H1 (cell line): ENCODE measurements at regions not wholly inside any gene's neighbourhood (a gene's known extent, or its start where the extent isn't known, plus 50 kb on each side); places are given as distances from the start of the nearest gene placed in this dataset.

Source experiments
- CTCF ChIA-PET: fragments of 300-600 bp; sonication (Branson Sonifier 250); formaldehyde crosslinking; loops from one replicate; lab custom pipeline; 2021; ENCODE audit not compliant: partially characterized antibody; lab: Charles Lee
- POLR2A ChIA-PET: fragments of 300-600 bp; sonication (Branson Sonifier 250); formaldehyde crosslinking; loops from one replicate; lab custom pipeline; 2021; ENCODE audit warnings: inconsistent platforms; ENCODE audit not compliant: partially characterized antibody; lab: Charles Lee
- DNase-seq, 2 experiments: peaks; one replicate each; pipeline versions ENCODE4 v3.0.0 to v3.0.0-alpha.2; 2010 to 2022; ENCODE audit warnings: low spot score in 2 of 2, low read depth in 1 of 2, mixed read lengths in 1 of 2
- FAIRE-seq: peaks from 2 replicates; lab custom pipeline; 2011; peaks lifted over from hg19 to GRCh38; lab: Jason Lieb, UNC
- H2AFZ ChIP-seq: 2 replicates; pipeline ENCODE4 v1.8.1; 2012; ENCODE audit warnings: low read length, inconsistent platforms
- H2AK5ac ChIP-seq: 2 replicates; pipeline ENCODE4 v1.6.1; 2013; ENCODE audit warnings: low read depth, low read length
- H2BK120ac ChIP-seq: replicated peaks from 2 replicates; pipeline ENCODE3; 2013; ENCODE audit warnings: low read depth, low read length, inconsistent platforms
- H2BK12ac ChIP-seq: 2 replicates; pipeline ENCODE4 v1.6.1; 2013; ENCODE audit warnings: low read depth, low read length
- H2BK15ac ChIP-seq: 2 replicates; pipeline ENCODE4 v1.6.1; 2013; ENCODE audit warnings: low read length
- H2BK20ac ChIP-seq: 2 replicates; pipeline ENCODE4 v1.6.1; 2013; ENCODE audit warnings: low read length
- H2BK5ac ChIP-seq: 2 replicates; pipeline ENCODE4 v1.6.1; 2013; ENCODE audit warnings: low read depth, low read length
- H3K14ac ChIP-seq: 2 replicates; pipeline ENCODE4 v1.6.1; 2013; ENCODE audit warnings: inconsistent platforms; ENCODE audit not compliant: insufficient read length
- H3K18ac ChIP-seq: 2 replicates; pipeline ENCODE4 v1.6.1; 2013; ENCODE audit warnings: low read length; ENCODE audit errors: extremely low read depth
- H3K23ac ChIP-seq: 2 replicates; pipeline ENCODE4 v1.6.1; 2013; ENCODE audit warnings: inconsistent platforms; ENCODE audit not compliant: insufficient read length
- H3K23me2 ChIP-seq: 2 replicates; pipeline ENCODE4 v1.6.1; 2013; ENCODE audit warnings: low read depth, low read length
- H3K27ac ChIP-seq: 2 replicates; pipeline ENCODE4 v1.6.1; 2011; ENCODE audit warnings: low read depth, low read length, inconsistent platforms
- H3K27me3 ChIP-seq, 4 experiments: replicated peaks in 1 of 4; 1 replicate in 1 of 4; 2 replicates in 3 of 4; pipeline versions ENCODE4 v1.6.1 to v1.8.1; 2011 to 2013; ENCODE audit warnings: low read length in 3 of 4, mild to moderate bottlenecking in 3 of 4, inconsistent platforms in 2 of 4, mixed read lengths in 2 of 4, moderate library complexity in 1 of 4; ENCODE audit not compliant: control insufficient read depth in 3 of 4, insufficient read depth in 3 of 4; ENCODE audit errors: extremely low read depth in 1 of 4
- H3K36me3 ChIP-seq, 4 experiments: 2 replicates each; pipeline versions ENCODE4 v1.6.1 to v1.8.1; 2011 to 2013; ENCODE audit warnings: mild to moderate bottlenecking in 4 of 4, low read length in 3 of 4, moderate library complexity in 2 of 4, control low read depth in 1 of 4, inconsistent platforms in 1 of 4; ENCODE audit not compliant: insufficient read depth in 4 of 4, control insufficient read depth in 2 of 4
- H3K4ac ChIP-seq: replicated peaks from 2 replicates; pipeline ENCODE3; 2013; ENCODE audit warnings: low read length, low read depth, mixed read lengths, inconsistent platforms; ENCODE audit not compliant: insufficient read length
- H3K4me1 ChIP-seq, 4 experiments: replicated peaks in 1 of 4; 1 replicate in 1 of 4; 2 replicates in 3 of 4; pipeline versions ENCODE4 v1.6.1 to v1.8.1; 2011 to 2013; ENCODE audit warnings: low read length in 3 of 4, inconsistent platforms in 2 of 4, mixed read lengths in 1 of 4; ENCODE audit not compliant: insufficient read depth in 4 of 4, control insufficient read depth in 3 of 4
- H3K4me2 ChIP-seq, 2 experiments: 2 replicates each; pipeline versions ENCODE4 v1.6.1 to v1.8.1; 2011 to 2013; ENCODE audit warnings: low read depth in 2 of 2, low read length in 2 of 2, control low read depth in 1 of 2, inconsistent platforms in 1 of 2, mild to moderate bottlenecking in 1 of 2; ENCODE audit not compliant: insufficient read depth in 1 of 2
- H3K4me3 ChIP-seq, 4 experiments: fragments of 200-600, 300-600 bp in 1 of 4; sonication (generic), shearing (Covaris generic), sonication (Bioruptor Twin) in 1 of 4; 2 replicates each; pipeline versions ENCODE4 v1.5.1 to v1.8.1; 2011 to 2016; ENCODE audit warnings: low read length in 4 of 4, low read depth in 3 of 4, control low read depth in 2 of 4, inconsistent platforms in 2 of 4, mild to moderate bottlenecking in 2 of 4, mixed read lengths in 1 of 4, moderate library complexity in 1 of 4; ENCODE audit not compliant: insufficient read depth in 2 of 4; ENCODE audit errors: extremely low read depth in 1 of 4
- H3K56ac ChIP-seq: replicated peaks from 2 replicates; pipeline ENCODE3; 2013; ENCODE audit warnings: low read depth, mild to moderate bottlenecking, mixed read lengths, low read length, inconsistent platforms; ENCODE audit not compliant: insufficient read length
- H3K79me1 ChIP-seq: 2 replicates; pipeline ENCODE4 v1.6.1; 2013; ENCODE audit warnings: low read depth, low read length, control low read depth
- H3K79me2 ChIP-seq, 2 experiments: 2 replicates each; pipeline versions ENCODE4 v1.6.1 to v1.8.1; 2012 to 2013; ENCODE audit warnings: low read length in 2 of 2, mild to moderate bottlenecking in 2 of 2, inconsistent platforms in 1 of 2; ENCODE audit not compliant: insufficient read depth in 2 of 2, control insufficient read depth in 1 of 2
- H3K9ac ChIP-seq, 4 experiments: replicated peaks in 1 of 4; 1 replicate in 1 of 4; 2 replicates in 3 of 4; pipeline versions ENCODE4 v1.6.1 to v1.8.1; 2011 to 2013; ENCODE audit warnings: low read depth in 3 of 4, low read length in 3 of 4, control low read depth in 2 of 4, mild to moderate bottlenecking in 2 of 4, moderate library complexity in 2 of 4, inconsistent platforms in 1 of 4; ENCODE audit errors: extremely low read depth in 1 of 4
- H3K9me3 ChIP-seq, 2 experiments: 2 replicates each; pipeline versions ENCODE4 v1.6.1 to v1.8.1; 2012 to 2013; ENCODE audit warnings: mild to moderate bottlenecking in 2 of 2, moderate library complexity in 2 of 2, control low read depth in 1 of 2, inconsistent platforms in 1 of 2, low read depth in 1 of 2, low read length in 1 of 2, mixed read lengths in 1 of 2; ENCODE audit not compliant: insufficient read depth in 2 of 2
- H4K20me1 ChIP-seq, 2 experiments: replicated peaks in 1 of 2; 2 replicates each; pipeline versions ENCODE3 to v1.8.1; 2011 to 2013; ENCODE audit warnings: inconsistent platforms in 2 of 2, low read length in 2 of 2, mild to moderate bottlenecking in 1 of 2; ENCODE audit not compliant: insufficient read depth in 2 of 2, control insufficient read depth in 1 of 2
- H4K5ac ChIP-seq: 2 replicates; pipeline ENCODE4 v1.6.1; 2013; ENCODE audit warnings: low read length, low read depth, mixed read lengths, inconsistent platforms; ENCODE audit not compliant: insufficient read length
- H4K8ac ChIP-seq: 2 replicates; pipeline ENCODE4 v1.8.0; 2013; ENCODE audit warnings: mild to moderate bottlenecking, moderate library complexity, low read length, inconsistent platforms; ENCODE audit not compliant: insufficient read depth; ENCODE audit errors: extremely low read depth
- H4K91ac ChIP-seq: replicated peaks from 2 replicates; pipeline ENCODE3; 2013; ENCODE audit warnings: low read length, mixed read lengths, inconsistent platforms; ENCODE audit not compliant: insufficient read length
- BRCA1 ChIP-seq: IDR thresholded peaks from 2 replicates; pipeline ENCODE4 v1.6.1; 2012; ENCODE audit warnings: low read depth, low read length, improper control_type of control experiment
- CBX8 ChIP-seq: fragments of 300-800, 300-1000 bp; sonication (generic); IDR thresholded peaks from 2 replicates; pipeline ENCODE4 v1.7.1; 2016; ENCODE audit warnings: low read depth, low read length, borderline replicate concordance
- CTCF ChIP-seq, 3 experiments: IDR thresholded peaks; 1 replicate in 2 of 3; 2 replicates in 1 of 3; pipeline versions ENCODE4 v1.5.1 to v1.6.1; 2011; ENCODE audit warnings: low read length in 3 of 3, mild to moderate bottlenecking in 3 of 3, inconsistent platforms in 2 of 3, low read depth in 1 of 3, moderate library complexity in 1 of 3; ENCODE audit not compliant: insufficient read depth in 1 of 3; ENCODE audit errors: control extremely low read depth in 1 of 3
- NANOG ChIP-seq: IDR thresholded peaks from 2 replicates; pipeline ENCODE4 v1.6.1; 2011; ENCODE audit warnings: low read length, low read depth, mild to moderate bottlenecking, inconsistent platforms; ENCODE audit not compliant: insufficient read depth, poor library complexity, severe bottlenecking
- RXRA ChIP-seq: IDR thresholded peaks from 2 replicates; pipeline ENCODE4 v1.6.1; 2011; ENCODE audit warnings: low read depth, mild to moderate bottlenecking, low read length, moderate library complexity; ENCODE audit not compliant: insufficient read depth
- SIRT6 ChIP-seq: IDR thresholded peaks from one replicate; pipeline ENCODE4 v1.7.1; 2012; ENCODE audit warnings: low read length, inconsistent platforms
- SUZ12 ChIP-seq: fragments of 200-600 bp; sonication (generic); IDR thresholded peaks from 2 replicates; pipeline ENCODE4 v1.6.1; 2012; ENCODE audit warnings: mild to moderate bottlenecking, inconsistent platforms, low read length, moderate library complexity, mixed read lengths
- WGBS, 2 experiments: shearing (Covaris generic) in 1 of 2; methylation state at CpG; one replicate each; pipeline versions ENCODE4 v1.1.6 to v1.1.7; 2013 to 2015; ENCODE audit warnings: low lambda C conversion rate in 2 of 2, mixed read lengths in 2 of 2, inconsistent platforms in 1 of 2, low coverage in 1 of 2, missing lambda C conversion rate in 1 of 2; ENCODE audit not compliant: insufficient replicate concordance in 2 of 2, insufficient coverage in 1 of 2, insufficient read length in 1 of 2; ENCODE audit errors: extremely low coverage in 1 of 2, missing lambda C conversion rate in 1 of 2; 5-methylcytosine and 5-hydroxymethylcytosine counted together

GRCh38 chr2:238649123-238649522 is 198.8 kb upstream of the TWIST2 start:
- POLR2A ChIA-PET = no interaction called here
- no peak for TF ChIP-seq SIRT6
- no peak for TF ChIP-seq CTCF (IDR thresholded peaks at IDR 0.05; ENCODE audit: control extremely low read depth in 1 of 3, insufficient read depth in 1 of 3, low read depth in 1 of 3, low read length in 3 of 3)
- TF ChIP-seq CBX8 = no peak
- no peak for TF ChIP-seq BRCA1
- TF ChIP-seq RXRA = no peak
- TF ChIP-seq NANOG = no peak
- TF ChIP-seq SUZ12 = no peak
- TF ChIP-seq, all 59 proteins: peak for 0
- H2BK12ac ChIP-seq = no peak overlapping the region
- H4K5ac ChIP-seq = no peak overlapping the region
- H3K9ac ChIP-seq = no peak overlapping the region
- no peaks in the 10 kb centered on the region for H3K36me3 ChIP-seq
- H2BK15ac ChIP-seq = no peak overlapping the region
- DNase-seq (no peak), FAIRE-seq (no peak)
- CTCF ChIA-PET = interaction anchor here (0.6 kb wide), 1 partner anchor 346 kb away, joined by 3 read pairs; no protein-coding TSS in a partner anchor
- H3K18ac ChIP-seq = no peak overlapping the region
- H3K23me2 ChIP-seq = no peaks in the 10 kb centered on the region
- H2AFZ ChIP-seq = no peak overlapping the region
- H3K27me3 ChIP-seq = no peaks in the 10 kb centered on the region
- no peak overlapping the region for H3K23ac ChIP-seq
- H4K8ac ChIP-seq = no peak overlapping the region
- no peak overlapping the region for H3K56ac ChIP-seq
- peaks cover 0 to 4% of the 10 kb centered on the region in 2 experiments; a peak in 1 of 4 replicates for H3K9me3 ChIP-seq
- H4K20me1 ChIP-seq = no peaks in the 10 kb centered on the region
- H2BK5ac ChIP-seq = no peak overlapping the region
- H3K4ac ChIP-seq = no peak overlapping the region
- no peak overlapping the region for H4K91ac ChIP-seq
- H3K4me3 ChIP-seq = no peak overlapping the region
- H3K4me2 ChIP-seq = no peak overlapping the region
- H3K27ac ChIP-seq = no peak overlapping the region
- no peaks in the 10 kb centered on the region for H3K79me2 ChIP-seq
- H2BK20ac ChIP-seq = no peak overlapping the region
- no peaks in the 10 kb centered on the region for H3K79me1 ChIP-seq
- no peak overlapping the region for H2AK5ac ChIP-seq
- no peak overlapping the region for H2BK120ac ChIP-seq
- WGBS, 2 experiments = 90% methylated on average over 7 of the region's 7 CpGs; no CpG with 5 or more reads in 1 of the 2 experiments
- H3K4me1 ChIP-seq = no peaks in the 10 kb centered on the region
- H3K14ac ChIP-seq = no peak overlapping the region
